Stimulated activated CD4-positive, alpha-beta T cell treated with anti-CD3 and anti-CD28 coated beads, TNF-alpha, amount 100 ng/mL, for 48 hours (primary cell): ENCODE measurements at regions not wholly inside any gene's neighbourhood (a gene's known extent, or its start where the extent isn't known, plus 50 kb on each side); places are given as distances from the start of the nearest gene placed in this dataset.

Experiments
- DNase-seq, 3 donors: peaks; one replicate each; pipeline ENCODE4 v3.0.0-alpha.2; 2020; ENCODE audit warnings: low read depth in 3 of 3

- no peak for DNase-seq
Observed at GRCh38 chr5:30932273-30933017, 261.0 kb upstream of the CDH6 start.

GRCh38 chr5:30930736-30931135, 262.8 kb upstream of the CDH6 start:
- no peak for DNase-seq

GRCh38 chr5:30928956-30929355, 264.5 kb upstream of the CDH6 start:
- no peak for DNase-seq

- DNase-seq: no peak
Observed at GRCh38 chr5:30926218-30926617, 267.3 kb upstream of the CDH6 start.

- DNase-seq: no peak
Observed at GRCh38 chr5:30921388-30921787, 272.1 kb upstream of the CDH6 start.

- no peak for DNase-seq
Observed at GRCh38 chr5:30918171-30918570, 275.3 kb upstream of the CDH6 start.

GRCh38 chr5:30908356-30908755, 285.1 kb upstream of the CDH6 start:
- DNase-seq: no peak

- no peak for DNase-seq
Observed at GRCh38 chr5:30900367-30900766, 293.1 kb upstream of the CDH6 start.

- DNase-seq: no peak
Observed at GRCh38 chr5:30894811-30895210, 298.7 kb upstream of the CDH6 start.

- DNase-seq: no peak
Observed at GRCh38 chr5:30891660-30892059, 301.8 kb upstream of the CDH6 start.

GRCh38 chr5:30890377-30890776, 303.1 kb upstream of the CDH6 start:
- no peak for DNase-seq

- DNase-seq: no peak
Observed at GRCh38 chr5:30880514-30880913, 313.0 kb upstream of the CDH6 start.

GRCh38 chr5:30879887-30880286, 313.6 kb upstream of the CDH6 start:
- no peak for DNase-seq

GRCh38 chr5:30878746-30879145, 314.7 kb upstream of the CDH6 start:
- DNase-seq: no peak

GRCh38 chr5:30878296-30878695, 315.2 kb upstream of the CDH6 start:
- no peak for DNase-seq

- no peak for DNase-seq
Observed at GRCh38 chr5:30874241-30875034, 319.0 kb upstream of the CDH6 start.

GRCh38 chr5:30871196-30871595, 322.3 kb upstream of the CDH6 start:
- no peak for DNase-seq

- DNase-seq: no peak
Observed at GRCh38 chr5:30867711-30868110, 325.8 kb upstream of the CDH6 start.

GRCh38 chr5:30866142-30866541, 327.3 kb upstream of the CDH6 start:
- no peak for DNase-seq

- DNase-seq: no peak
Observed at GRCh38 chr5:30856242-30856641, 337.2 kb upstream of the CDH6 start.

- no peak for DNase-seq
Observed at GRCh38 chr5:30853158-30853557, 340.3 kb upstream of the CDH6 start.

GRCh38 chr5:30850866-30851265, 342.6 kb upstream of the CDH6 start:
- DNase-seq: no peak
